ENCODE measurements at regions not wholly inside any gene's neighbourhood (a gene's known extent, or its start where the extent isn't known, plus 50 kb on each side); places are given as distances from the start of the nearest gene placed in this dataset.
"Not testable (repeated sequence)": the region's sequence is repeated elsewhere in the genome, so short reads cannot be mapped to it uniquely, and the experiment has no call there.

GRCh38 chr11:47928426-47928825 lies 51.9 kb upstream of the PTPRJ start:
- DNase-seq: no peak

DNA sequence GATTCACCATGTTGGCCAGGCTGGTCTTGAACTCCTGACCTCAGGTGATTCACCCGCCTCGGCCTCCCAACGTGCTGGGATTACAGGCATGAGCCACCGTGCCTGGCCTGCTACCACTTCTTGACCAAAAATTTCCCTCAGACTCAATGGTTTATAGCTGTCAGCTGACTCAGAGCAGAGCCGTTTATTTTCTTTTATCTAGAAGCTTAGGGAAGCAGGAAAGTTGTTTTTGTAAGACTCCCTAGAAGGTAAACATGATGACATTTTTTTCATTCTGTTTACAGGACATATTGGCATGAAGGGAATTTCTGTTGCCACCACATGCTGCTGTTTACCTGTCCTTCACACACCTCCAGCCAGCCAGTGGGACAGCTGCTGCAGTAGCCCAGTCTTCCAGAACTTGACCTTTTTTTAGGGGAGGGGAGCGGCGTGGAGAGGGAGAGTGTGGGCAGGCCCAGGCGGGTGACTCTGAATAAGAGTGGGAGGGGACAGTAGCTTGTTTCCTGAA lies 56.1 kb upstream of the PTPRJ start:
- no peak for DNase-seq

GRCh38 chr11:47923667-47924066 lies 56.7 kb upstream of the PTPRJ start:
- no peak for DNase-seq

DNA sequence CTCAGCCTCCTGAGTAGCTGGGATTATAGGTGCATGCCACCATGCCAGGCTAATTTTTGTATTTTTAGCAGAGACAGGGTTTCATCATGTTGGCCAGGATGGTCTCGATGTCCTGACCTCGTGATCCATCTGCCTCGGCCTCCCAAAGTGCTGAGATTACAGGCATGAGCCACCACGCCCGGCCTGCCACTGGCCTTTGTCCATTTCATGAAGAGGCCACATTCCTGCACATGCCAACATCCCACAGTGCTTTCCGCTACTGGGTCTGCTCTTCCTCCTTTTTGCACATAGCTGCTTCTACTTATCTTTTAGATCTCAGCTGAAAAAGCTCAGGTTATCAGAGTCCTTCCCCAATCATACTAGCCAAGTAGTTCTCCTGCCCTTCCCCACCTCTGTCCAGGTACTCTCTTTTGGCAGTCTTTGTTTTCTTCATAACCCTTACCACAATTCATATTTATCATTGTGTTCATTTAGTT lies 59.2 kb upstream of the PTPRJ start:
- DNase-seq: not testable (repeated sequence)

- DNase-seq: no peak
These were observed 61.4 kb upstream of the PTPRJ start for GRCh38 chr11:47918882-47919495.

DNA sequence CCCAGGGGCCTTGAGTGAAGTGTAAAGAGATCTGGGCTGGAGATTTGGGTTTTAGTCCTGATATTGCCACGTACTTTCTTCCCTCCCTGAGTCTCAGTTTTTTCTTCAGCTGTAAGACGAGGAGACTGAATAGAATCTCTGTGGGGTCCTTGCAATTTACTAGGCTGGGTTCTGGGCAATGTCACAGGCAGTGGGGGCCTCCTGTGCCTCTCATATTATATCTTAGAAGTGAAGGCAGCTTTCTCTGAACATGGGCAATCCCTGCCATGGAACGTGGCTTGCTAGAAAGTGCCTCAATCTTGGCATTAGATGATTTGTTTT lies 62.0 kb upstream of the PTPRJ start:
- DNase-seq: no peak

DNA sequence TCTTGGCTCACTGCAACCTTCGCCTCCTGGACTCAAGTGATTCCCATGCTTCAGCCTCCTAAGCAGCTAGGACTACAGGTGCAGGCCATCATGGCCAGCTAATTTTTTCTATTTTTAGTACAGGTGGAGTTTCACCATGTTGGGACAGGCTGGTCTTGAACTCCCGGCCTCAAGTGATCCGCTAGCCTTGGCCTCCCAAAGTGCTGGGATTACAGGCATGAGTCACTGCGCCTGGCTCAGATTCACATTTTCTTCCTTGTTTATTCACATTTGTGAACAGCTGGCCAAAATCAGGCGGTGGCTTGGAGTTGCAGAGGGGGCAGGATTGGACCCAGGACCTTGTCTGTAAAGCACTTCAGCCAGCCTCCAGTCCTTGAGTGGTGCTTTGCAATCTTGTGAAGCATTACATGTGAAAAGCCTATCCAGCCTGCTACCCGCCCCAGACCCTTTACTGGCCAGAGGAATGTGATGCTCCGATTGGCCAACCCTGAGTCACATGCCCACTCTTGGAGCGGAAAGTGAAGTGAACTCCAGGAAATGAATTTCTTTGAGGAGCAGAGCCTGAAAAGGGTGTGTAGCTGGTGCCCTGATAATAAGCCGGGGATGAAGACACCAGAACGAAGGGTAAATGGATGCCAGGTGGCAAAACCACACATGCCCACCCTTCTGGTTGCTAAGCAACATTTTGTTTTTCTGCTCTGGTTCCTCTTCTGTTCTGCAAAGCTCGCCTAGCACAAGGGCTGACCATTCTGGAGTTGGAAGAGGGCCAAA lies 62.6 kb upstream of the PTPRJ start:
- DNase-seq: peak; percentile 45

- no peak for DNase-seq
These were observed 64.0 kb upstream of the PTPRJ start for GRCh38 chr11:47916361-47916841.

DNA sequence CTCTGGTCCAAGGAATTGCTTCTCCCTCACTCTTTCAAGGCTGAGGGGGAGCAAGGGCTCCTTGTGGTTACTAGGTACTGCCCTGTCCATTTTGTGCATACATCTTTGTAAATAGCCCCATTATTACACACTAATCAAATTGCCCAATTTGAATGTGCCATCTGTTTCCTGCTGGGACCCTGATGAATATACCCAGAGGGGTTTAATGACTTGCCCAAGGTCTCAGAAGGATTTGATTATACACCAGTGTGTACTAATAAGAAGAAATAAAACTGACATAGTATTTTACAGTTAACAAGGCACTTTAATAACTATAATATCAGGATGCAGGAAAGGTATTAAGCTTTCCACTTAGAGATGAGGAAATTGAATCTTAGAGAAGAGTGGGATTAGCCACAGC lies 64.6 kb upstream of the PTPRJ start:
- no peak for DNase-seq

DNA sequence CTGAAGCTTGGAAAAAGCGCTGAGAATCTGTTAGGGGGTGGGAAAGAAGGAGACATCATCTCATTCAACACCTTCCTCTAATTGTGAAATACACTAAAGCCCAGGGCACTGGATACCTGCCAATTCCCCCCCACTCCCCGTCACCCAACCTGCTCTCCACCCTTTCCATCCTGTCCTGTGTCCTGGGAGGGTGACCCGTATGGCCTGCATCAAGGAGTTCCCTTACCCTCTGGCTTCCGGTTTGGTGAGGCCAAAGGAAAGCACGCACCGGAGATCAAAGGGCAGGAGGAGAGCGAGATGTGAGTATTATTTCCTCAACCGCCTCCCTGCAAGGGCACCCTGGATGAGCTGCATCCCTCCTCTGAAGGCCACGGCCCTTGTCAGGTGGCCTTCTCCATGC lies 65.0 kb upstream of the PTPRJ start:
- DNase-seq: peak; percentile 31

DNA sequence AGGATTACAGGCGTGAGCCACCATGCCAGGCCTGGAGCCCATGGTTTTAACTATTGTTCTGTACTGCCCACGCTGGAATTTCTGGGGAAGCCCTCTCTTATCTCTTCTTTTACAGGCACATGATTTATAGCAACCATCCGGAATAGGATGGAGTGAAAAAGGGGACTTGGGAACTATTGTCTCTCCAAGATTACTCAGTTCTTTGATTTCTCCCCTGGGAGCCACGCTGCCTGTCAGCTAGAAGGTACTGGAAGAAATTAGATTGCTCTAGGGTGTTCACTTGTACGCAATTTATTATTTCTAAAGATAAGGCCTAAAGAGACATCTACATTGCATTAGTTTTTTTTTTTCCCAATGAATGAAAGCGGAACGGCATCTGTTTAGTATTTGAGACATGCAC lies 65.6 kb upstream of the PTPRJ start:
- no peak for DNase-seq

GRCh38 chr11:47913529-47914244 lies 65.5 kb upstream of the NUP160 start:
- no peak for DNase-seq

- no peak for DNase-seq
These were observed 64.8 kb upstream of the NUP160 start for GRCh38 chr11:47912843-47913437.

DNA sequence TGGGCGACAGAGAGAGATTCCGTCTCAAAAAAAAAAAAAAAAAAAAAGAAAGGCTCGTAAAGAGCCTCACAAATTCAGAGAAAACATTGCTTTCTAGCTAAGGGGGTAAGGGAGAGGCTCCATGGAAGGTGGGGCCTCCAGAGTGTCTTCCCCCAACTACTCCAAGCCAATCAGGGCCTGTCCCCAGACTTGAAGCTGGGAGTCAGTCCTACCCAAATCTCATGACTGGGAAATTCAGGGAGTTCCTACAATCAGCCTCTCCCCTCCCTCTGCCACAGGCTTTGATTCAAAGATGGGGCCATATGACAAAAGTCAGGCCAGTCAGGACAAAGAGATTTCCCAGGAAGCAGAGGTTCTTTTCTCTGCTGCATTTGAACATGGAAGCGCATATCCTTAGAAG lies 63.0 kb upstream of the NUP160 start:
- DNase-seq: no peak

DNA sequence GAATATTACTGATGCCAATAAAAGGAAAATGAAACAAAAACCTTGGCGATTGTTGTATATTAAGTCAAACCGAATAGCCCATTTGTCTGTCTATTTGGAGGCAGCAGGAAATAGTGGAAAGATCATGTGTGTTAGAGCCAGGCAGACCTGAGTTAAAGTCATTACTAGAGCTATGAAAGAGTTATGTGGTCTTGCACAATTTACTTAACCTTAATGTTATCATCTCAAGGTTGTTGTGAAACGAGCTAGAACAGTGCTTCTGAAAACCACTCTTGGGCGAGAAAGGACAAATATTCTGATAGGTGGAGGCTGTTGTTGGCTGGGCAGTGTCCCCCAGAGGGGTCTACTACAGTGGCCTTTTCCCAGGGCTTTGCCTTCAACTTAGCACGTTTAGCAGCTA lies 60.0 kb upstream of the NUP160 start:
- no peak for DNase-seq

DNA sequence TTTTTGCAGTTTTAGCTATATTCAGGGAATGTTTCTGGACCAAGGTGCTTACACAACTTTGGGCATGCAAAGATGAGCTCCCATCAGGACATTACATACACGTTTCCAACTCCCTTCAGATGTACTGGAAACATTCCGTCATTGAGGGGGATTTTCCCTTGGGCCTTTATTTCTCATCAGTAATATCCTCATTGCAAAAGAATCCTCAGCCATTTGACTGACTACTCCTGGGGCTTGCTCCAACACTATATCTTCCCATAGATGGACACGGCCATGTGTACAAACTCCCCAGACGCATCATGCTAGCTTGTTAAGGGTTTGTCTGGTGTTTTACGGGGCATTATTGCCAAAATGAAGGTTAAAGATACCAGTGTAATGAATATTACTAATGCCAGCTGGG lies 59.3 kb upstream of the NUP160 start:
- DNase-seq: no peak

- no peak for DNase-seq
These were observed 57.9 kb upstream of the NUP160 start for GRCh38 chr11:47906066-47906465.

GRCh38 chr11:47905358-47906059 lies 57.4 kb upstream of the NUP160 start:
- DNase-seq: no peak

DNA sequence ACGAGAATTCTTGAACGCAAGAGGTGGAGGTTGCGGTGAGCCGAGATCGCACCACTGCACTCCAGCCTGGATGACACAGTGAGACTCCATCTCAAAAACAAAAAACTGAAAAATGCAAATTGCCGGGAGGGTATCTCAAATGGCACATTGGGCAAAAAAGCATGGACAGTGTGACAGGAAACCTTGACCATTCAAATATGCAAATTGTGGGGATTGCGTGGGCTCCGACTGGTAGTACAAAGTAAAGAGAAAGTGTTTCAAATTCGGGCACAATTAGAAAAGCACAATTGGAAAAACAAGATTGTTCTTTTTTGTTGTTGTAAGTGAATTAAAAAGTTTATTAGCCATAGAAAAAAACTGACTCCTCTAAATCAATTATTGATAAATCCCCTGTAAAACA lies 56.7 kb upstream of the NUP160 start:
- no peak for DNase-seq

GRCh38 chr11:47904048-47904447 lies 55.9 kb upstream of the NUP160 start:
- no peak for DNase-seq

GRCh38 chr11:47899801-47900200 lies 51.7 kb upstream of the NUP160 start:
- DNase-seq: no peak

Measured in CD4-positive, alpha-beta T cell treated with Interleukin-17A for 1 hour (primary cell).